ENCODE measurements at regions not wholly inside any gene's neighbourhood (a gene's known extent, or its start where the extent isn't known, plus 50 kb on each side); places are given as distances from the start of the nearest gene placed in this dataset.
"Not testable (repeated sequence)": the region's sequence is repeated elsewhere in the genome, so short reads cannot be mapped to it uniquely, and the experiment has no call there.

DNA sequence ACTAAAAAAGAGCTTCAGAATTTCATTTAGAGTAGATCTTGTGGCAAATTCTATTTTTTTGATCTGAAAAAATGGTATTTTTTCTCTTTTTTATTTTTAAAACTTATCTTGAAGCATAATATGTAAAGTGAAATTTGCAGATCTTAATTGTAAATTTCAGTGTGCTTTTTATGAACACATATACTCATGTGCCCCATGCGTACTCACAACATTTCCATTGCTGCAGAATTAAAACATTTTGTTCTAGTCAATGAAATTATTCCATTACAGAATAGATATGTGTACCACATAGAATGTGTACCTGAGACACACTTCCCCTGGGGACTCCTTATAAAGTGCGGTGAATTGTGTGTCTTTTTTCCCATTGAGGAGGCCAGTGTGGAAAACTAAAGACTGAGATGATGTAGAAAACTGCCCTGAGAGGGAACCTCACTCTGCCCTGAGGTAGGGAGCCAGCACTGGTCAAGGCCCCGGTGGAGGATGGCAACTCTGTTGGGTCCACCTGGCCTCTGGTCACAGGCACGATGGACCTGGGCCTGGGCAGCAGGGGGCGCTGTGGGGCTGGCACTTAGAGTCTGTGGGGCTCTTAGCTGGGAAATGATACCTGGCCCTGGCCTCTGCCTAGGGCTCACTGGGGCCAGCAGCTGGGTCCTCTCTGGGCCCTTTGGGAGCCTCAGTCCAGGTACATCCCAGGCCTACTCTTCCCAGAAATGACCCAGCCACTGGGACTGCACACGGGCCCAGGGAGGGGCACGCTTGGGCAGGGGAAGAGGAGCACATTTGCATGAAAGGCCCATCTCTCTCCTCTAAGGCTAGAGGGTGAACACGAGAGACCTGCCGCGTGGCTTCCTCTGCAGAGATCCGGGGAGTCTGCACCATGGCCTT lies 77.9 kb upstream of the TOP3B start:
- intact Hi-C loops (cut with DNase I) = no loop called here
- Histone ChIP-seq H3K27ac (no peak overlapping the region), H3K4me1 (no peaks in the 10 kb centered on the region), H3K4me3 (no peak overlapping the region), H3K36me3 (no peaks in the 10 kb centered on the region), H3K9me3 (no peaks in the 10 kb centered on the region), H3K27me3 (no peaks in the 10 kb centered on the region)
- no peak for DNase-seq (ENCODE audit: extremely low spot score in 2 of 2)
- TF ChIP-seq, protein P1, sequence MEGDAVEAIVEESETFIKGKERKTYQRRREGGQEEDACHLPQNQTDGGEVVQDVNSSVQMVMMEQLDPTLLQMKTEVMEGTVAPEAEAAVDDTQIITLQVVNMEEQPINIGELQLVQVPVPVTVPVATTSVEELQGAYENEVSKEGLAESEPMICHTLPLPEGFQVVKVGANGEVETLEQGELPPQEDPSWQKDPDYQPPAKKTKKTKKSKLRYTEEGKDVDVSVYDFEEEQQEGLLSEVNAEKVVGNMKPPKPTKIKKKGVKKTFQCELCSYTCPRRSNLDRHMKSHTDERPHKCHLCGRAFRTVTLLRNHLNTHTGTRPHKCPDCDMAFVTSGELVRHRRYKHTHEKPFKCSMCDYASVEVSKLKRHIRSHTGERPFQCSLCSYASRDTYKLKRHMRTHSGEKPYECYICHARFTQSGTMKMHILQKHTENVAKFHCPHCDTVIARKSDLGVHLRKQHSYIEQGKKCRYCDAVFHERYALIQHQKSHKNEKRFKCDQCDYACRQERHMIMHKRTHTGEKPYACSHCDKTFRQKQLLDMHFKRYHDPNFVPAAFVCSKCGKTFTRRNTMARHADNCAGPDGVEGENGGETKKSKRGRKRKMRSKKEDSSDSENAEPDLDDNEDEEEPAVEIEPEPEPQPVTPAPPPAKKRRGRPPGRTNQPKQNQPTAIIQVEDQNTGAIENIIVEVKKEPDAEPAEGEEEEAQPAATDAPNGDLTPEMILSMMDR (IDR thresholded peaks at IDR 0.05) = no peak
- TF ChIP-seq POLR2AphosphoS5 (IDR thresholded peaks at IDR 0.05; ENCODE audit: insufficient read depth in 1 of 2, low read depth in 1 of 2) (no peak), POLR2A (IDR thresholded peaks at IDR 0.05) (no peak)

DNA sequence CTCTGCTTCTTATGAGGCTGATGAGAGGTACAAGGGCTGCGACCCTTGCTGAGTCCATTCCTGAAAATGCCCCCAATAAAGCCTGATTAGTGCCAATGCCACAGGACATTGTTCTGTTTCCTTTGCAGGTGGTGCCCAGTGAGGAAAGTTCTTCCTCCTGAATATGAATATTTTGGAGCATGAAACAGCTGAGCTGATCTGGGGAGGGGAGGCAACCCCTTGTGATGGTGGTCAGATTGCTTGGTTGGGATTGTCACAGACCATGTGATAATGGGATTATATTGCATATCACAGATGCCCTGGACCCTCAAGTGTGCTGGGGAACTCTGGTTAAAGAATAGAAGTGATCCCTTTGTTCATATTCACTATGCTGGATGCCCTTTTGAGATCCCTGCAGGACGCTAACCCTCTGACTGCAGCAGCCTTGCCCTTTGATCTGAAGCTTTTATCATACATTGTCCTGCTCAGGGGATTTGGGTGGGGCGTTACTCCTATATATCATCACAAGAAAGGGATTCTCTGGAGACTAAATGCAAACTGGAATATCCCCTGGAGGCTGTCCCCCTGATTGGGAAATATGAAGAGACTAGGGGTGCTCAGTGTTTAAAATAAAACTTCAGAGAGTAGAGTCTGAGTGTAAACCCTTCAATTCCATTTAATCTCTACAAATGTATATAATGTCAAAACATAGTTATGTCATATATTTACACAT lies 76.9 kb upstream of the TOP3B start:
- Histone ChIP-seq H3K27me3 (no peaks in the 10 kb centered on the region), H3K36me3 (no peaks in the 10 kb centered on the region), H3K27ac (no peak overlapping the region), H3K9me3 (no peaks in the 10 kb centered on the region), H3K4me3 (no peak overlapping the region), H3K4me1 (no peaks in the 10 kb centered on the region)
- intact Hi-C loops (cut with DNase I) = no loop called here
- TF ChIP-seq POLR2A (IDR thresholded peaks at IDR 0.05) (no peak), POLR2AphosphoS5 (IDR thresholded peaks at IDR 0.05; ENCODE audit: insufficient read depth in 1 of 2, low read depth in 1 of 2) (no peak)
- TF ChIP-seq, protein P1 (IDR thresholded peaks at IDR 0.05) = no peak
- no peak for DNase-seq (ENCODE audit: extremely low spot score in 2 of 2)

DNA sequence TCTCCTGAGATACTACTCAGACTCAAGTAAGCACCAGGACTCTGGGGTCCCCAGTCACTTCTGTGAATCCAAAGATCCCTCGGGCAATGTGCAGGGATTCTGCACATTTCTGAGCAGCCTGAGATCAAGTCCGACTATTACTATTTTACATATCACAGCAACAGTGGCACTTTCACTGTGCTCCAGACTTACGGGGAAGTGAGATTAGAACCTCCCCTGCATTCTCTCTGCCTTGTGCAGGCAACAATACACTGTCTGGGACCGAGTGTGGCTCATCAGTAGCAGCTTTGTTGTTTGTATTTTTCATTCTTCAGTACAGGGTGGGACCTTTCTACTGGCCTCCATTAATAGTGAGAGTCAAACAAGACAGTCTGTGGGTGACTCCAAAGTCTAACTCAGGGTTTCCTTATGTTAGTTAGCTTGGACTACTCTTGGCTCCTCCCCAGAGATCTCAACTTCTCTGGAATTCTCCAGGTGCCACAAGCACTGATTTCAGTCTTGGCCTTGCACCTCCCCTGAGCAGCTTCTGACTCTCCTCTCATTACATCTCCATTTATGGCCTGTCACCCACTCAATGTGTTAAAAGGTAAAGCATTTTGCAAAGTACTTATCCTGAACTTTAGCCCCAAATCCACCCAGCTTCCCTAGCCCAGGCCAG lies 76.2 kb upstream of the TOP3B start:
- H3K4me1 ChIP-seq = no peaks in the 10 kb centered on the region
- H3K27ac ChIP-seq = no peak overlapping the region
- no peaks in the 10 kb centered on the region for H3K9me3 ChIP-seq
- intact Hi-C loops (cut with DNase I) = no loop called here
- no peaks in the 10 kb centered on the region for H3K27me3 ChIP-seq
- no peak for TF ChIP-seq POLR2A (IDR thresholded peaks at IDR 0.05)
- TF ChIP-seq POLR2AphosphoS5 (IDR thresholded peaks at IDR 0.05; ENCODE audit: insufficient read depth in 1 of 2, low read depth in 1 of 2) = no peak
- TF ChIP-seq, protein P1 (IDR thresholded peaks at IDR 0.05) = no peak
- no peak for DNase-seq (ENCODE audit: extremely low spot score in 2 of 2)
- no peaks in the 10 kb centered on the region for H3K36me3 ChIP-seq
- H3K4me3 ChIP-seq = no peak overlapping the region

DNA sequence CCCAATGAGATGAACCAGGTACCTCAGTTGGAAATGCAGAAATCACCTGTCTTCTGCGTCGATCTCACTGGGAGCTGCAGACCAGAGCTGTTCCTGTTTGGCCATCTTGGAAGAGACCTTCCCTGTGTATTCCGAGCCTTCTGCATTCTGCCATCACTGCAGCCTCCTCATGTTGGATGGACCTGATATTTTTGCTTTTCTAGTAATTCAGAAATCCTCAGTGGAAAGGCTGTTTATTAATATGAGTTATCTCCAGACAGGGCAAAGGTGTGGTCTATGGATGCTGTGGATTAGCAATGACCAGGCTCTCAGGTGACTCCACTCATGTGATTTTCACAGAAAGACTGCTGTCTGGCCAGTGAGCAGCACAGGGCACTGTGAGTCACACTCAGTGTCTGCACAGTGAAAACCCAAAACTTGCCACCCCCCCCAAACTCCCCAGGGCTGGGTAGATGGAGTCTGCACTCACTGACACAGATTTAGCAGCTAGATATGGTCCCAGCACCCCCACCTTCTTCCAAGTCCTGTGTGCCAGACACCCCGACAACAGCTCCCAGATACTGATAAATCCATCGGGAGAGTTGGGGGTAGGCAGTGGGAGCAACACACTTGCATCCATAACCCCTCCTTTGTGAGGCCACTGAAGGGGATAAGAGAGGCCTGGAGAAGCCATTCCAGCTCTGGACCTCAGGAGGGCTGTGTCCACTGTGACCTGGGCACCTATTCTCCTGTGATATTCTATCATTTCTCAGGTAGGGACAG lies 75.2 kb upstream of the TOP3B start:
- TF ChIP-seq, protein P1 (IDR thresholded peaks at IDR 0.05) = no peak
- TF ChIP-seq POLR2AphosphoS5 (IDR thresholded peaks at IDR 0.05; ENCODE audit: insufficient read depth in 1 of 2, low read depth in 1 of 2) (no peak), POLR2A (IDR thresholded peaks at IDR 0.05) (no peak)
- H3K27ac ChIP-seq = no peak overlapping the region
- H3K36me3 ChIP-seq = no peaks in the 10 kb centered on the region
- no peaks in the 10 kb centered on the region for H3K9me3 ChIP-seq
- no peaks in the 10 kb centered on the region for H3K4me1 ChIP-seq
- DNase-seq (ENCODE audit: extremely low spot score in 2 of 2) = no peak
- H3K27me3 ChIP-seq = no peaks in the 10 kb centered on the region
- intact Hi-C loops (cut with DNase I) = no loop called here
- H3K4me3 ChIP-seq = no peak overlapping the region

DNA sequence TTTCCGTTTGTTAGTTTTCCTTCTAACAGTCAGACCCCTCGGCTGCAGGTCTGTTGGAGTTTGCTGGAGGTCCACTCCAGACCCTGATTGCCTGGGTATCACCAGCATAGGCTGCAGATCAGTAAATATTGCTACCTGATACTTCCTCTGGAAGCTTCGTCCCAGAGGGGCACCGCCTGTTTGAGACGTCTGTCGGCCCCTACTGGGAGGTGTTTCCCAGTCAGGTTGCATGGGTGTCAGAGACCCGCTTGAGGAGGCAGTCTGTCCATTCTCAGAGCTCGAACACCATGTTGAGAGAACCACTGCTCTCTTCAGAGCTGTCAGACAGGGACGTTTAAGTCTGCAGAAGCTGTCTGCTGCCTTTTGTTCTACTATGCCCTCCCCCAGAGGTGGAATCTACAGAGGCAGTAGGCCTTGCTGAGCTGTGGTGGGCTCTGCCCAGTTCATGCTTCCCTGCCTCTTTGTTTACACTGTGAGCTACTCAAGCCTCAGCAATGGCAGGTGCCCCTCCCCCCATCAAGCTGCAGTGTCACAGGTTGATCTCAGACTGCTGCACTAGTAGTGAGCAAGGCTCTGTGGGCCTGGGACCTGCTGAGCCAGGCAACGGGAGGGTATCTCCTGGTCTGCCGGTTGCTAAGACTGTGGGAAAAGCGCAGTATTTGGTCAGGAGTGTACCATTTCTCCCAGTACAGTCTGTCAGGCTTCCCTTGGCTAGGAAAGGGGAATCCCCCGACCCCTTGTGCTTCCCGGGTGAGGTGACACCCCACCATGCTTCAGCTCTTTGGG lies 74.4 kb upstream of the TOP3B start:
- H3K36me3 ChIP-seq; H3K4me1 ChIP-seq; H3K9me3 ChIP-seq; intact Hi-C loops (cut with DNase I); H3K27me3 ChIP-seq; DNase-seq (ENCODE audit: extremely low spot score in 2 of 2); H3K4me3 ChIP-seq; H3K27ac ChIP-seq: not testable (repeated sequence)

DNA sequence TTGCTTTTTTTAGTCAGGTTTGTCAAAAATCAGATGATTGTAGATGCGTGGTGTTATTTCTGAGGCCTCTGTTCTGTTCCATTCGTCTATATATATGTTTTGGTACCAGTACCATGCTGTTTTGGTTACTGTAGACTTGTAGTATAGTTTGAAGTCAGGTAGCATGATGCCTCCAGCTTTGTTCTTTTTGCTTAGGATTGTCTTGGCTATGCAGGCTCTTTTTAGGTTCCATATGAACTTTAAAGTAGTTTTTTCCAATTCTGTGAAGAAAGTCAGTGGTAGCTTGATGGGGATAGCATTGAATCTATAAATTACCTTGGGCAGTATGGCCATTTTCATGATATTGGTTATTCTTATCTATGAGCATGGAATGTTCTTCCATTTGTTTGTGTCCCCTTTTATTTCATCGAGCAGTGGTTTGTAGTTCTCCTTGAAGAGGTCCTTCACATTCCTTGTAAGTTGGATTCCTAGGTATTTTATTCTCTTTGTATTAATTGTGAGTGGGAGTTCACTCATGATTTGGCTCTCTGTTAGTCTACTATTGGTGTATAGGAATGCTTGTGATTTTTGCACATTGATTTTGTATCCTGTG lies 70.1 kb upstream of the TOP3B start:
- DNase-seq (ENCODE audit: extremely low spot score in 2 of 2); H3K27ac ChIP-seq; H3K9me3 ChIP-seq; H3K4me1 ChIP-seq; H3K4me3 ChIP-seq; intact Hi-C loops (cut with DNase I); H3K36me3 ChIP-seq; H3K27me3 ChIP-seq: not testable (repeated sequence)

DNA sequence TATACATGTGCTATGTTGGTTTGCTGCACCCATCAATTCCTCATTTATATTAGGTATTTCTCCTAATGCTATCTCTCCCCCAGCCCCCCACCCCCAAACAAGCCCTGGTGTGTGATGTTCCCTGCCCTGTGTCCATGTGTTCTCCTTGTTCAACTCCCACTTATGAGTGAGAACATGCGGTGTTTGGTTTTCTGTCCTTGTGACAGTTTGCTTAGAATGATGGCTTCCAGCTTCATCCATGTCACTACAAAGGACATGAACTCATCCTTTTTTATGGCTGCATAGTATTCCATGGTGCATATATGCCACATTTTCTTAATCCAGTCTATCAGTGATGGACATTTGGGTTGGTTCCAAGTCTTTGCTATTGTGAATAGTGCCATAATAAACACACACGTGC lies 68.4 kb upstream of the TOP3B start:
- intact Hi-C loops (cut with DNase I); H3K4me1 ChIP-seq; H3K27me3 ChIP-seq; H3K36me3 ChIP-seq; H3K4me3 ChIP-seq; H3K9me3 ChIP-seq; H3K27ac ChIP-seq; DNase-seq (ENCODE audit: extremely low spot score in 2 of 2): not testable (repeated sequence)

All from vagina (tissue), 2 donors.